RKO (cell line): ENCODE measurements at regions not wholly inside any gene's neighbourhood (a gene's known extent, or its start where the extent isn't known, plus 50 kb on each side); places are given as distances from the start of the nearest gene placed in this dataset.

Source experiments
- DNase-seq: peaks from one replicate; pipeline ENCODE4 v3.0.0-alpha.2; 2016; ENCODE audit warnings: low spot score

- DNase-seq = peak; percentile 46
Observed at GRCh38 chr10:47166808-47167581, 133.0 kb upstream of the GDF10 start.

- no peak for DNase-seq
Observed at GRCh38 chr10:47167591-47167990, 132.4 kb upstream of the GDF10 start.

- no peak for DNase-seq
Observed at GRCh38 chr10:47169581-47169980, 130.4 kb upstream of the GDF10 start.

GRCh38 chr10:47173929-47174442 is 126.0 kb upstream of the GDF10 start:
- no peak for DNase-seq

GRCh38 chr10:47175181-47176123 is 124.5 kb upstream of the GDF10 start:
- no peak for DNase-seq

GRCh38 chr10:47176206-47176902 is 123.6 kb upstream of the GDF10 start:
- DNase-seq = no peak

- no peak for DNase-seq
Observed at GRCh38 chr10:47176903-47177868, 122.8 kb upstream of the GDF10 start.

GRCh38 chr10:47178537-47179290 is 121.3 kb upstream of the GDF10 start:
- no peak for DNase-seq

GRCh38 chr10:47179291-47179647 is 120.7 kb upstream of the GDF10 start:
- DNase-seq = no peak

GRCh38 chr10:47181052-47181849 is 118.7 kb upstream of the GDF10 start:
- no peak for DNase-seq

GRCh38 chr10:47182934-47183703 is 116.9 kb upstream of the GDF10 start:
- DNase-seq = no peak

- no peak for DNase-seq
Observed at GRCh38 chr10:47183704-47184041, 116.3 kb upstream of the GDF10 start.

- DNase-seq = no peak
Observed at GRCh38 chr10:47184273-47184672, 115.7 kb upstream of the GDF10 start.

- DNase-seq = no peak
Observed at GRCh38 chr10:47184724-47185330, 115.2 kb upstream of the GDF10 start.

GRCh38 chr10:47186941-47187340 is 113.1 kb upstream of the GDF10 start:
- DNase-seq = no peak

- DNase-seq = no peak
Observed at GRCh38 chr10:47187592-47187991, 112.4 kb upstream of the GDF10 start.

- no peak for DNase-seq
Observed at GRCh38 chr10:47188156-47188555, 111.8 kb upstream of the GDF10 start.

- DNase-seq = no peak
Observed at GRCh38 chr10:47189802-47190201, 110.2 kb upstream of the GDF10 start.
